ENCODE measurements at regions not wholly inside any gene's neighbourhood (a gene's known extent, or its start where the extent isn't known, plus 50 kb on each side); places are given as distances from the start of the nearest gene placed in this dataset.
A peak's percentile ranks its signal among the peaks of the same experiment; 100 is the strongest.

DNA sequence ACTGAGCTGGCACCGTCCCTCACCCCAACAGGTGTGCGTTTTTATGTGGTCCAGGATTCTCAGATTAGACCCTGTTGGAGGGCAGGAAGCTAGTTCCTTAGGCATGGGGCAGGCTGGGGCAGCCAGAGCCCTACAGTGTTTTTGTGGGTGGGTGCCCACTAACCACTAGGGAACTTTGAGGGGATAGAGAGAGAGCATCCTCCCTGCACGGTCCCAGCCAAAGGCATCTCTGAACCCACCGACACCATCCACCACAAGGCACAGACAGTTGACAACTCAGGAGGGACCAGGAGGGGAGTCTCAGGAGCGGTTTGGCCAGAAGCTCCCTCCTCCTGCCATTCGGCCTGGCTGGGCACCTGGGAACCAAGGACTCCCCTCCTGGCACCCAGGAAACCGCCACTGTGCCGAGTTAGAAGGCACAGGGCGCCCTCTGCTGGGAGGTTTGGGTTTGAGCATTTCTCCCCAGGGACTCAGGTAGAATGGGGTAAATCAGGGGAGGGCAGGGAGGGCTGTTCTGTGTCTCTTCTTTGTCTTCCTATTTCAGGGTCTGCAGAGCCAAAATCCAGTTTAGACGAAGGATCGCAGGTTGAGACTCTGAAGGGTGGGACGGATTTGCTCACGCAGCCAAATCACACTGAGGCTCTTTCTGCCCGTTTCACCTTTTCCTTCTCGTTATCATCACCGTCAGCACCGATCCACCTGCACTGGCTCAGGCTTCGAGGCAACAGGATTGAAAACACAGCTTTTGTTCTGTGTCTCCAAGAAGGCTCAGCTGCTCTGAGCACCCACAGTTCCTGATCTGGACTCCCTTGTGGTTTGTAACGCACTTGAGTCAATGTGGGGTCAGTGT is 84.8 kb upstream of the COL13A1 start:
- DNase-seq, result peak; percentile 58

GRCh38 chr10:69718951-69719350 is 82.8 kb upstream of the COL13A1 start:
- DNase-seq, result no peak

GRCh38 chr10:69721690-69722310 is 79.9 kb upstream of the COL13A1 start:
- no peak for DNase-seq

DNA sequence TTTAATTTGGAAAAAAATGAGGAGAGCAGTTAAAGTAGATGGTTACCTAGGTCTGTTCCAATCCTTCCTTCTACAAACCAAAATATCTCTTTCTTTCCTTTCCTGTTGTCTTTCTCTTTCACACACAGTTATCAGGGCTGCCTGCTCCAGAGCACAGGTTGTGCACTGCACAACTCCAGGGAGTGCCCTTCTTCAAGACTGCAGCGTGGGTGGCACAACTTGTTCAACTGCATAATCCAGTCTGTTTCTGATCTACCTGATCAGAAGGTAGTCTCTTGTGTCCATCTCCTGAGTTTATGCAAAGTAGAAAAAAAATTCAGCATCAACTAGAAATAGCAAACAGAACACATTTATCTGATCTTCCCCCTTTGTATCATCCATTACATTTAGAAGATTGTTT is 78.1 kb upstream of the COL13A1 start:
- DNase-seq, result no peak

- no peak for DNase-seq
These were observed 74.9 kb upstream of the COL13A1 start for GRCh38 chr10:69726850-69727249.

DNA sequence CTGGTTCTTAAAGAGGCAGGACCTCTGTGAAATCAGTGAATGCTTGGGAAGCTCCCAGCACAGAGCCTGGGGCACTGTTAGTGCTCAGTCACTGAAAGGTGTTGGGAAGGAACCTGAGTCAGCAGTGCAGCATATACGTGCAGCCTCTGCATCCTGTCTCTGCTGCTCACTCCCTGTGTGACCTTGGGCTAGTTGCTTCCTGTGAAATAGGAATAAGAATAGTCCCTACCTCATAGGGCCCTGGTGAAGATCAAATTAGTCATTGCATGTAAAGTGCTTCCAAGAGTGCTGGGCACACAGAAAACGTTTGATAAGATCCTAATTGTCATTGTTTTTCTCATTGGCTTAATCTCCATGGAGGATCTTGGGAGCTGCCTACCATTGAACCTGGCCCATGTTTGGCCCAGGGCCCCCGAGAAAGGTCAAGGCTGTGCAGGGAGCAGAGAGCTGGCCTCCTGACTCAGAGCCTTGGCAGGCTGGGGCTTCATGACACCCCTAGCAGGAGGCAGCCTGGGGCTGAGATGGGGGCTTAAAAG is 73.3 kb upstream of the COL13A1 start:
- DNase-seq, result no peak

DNA sequence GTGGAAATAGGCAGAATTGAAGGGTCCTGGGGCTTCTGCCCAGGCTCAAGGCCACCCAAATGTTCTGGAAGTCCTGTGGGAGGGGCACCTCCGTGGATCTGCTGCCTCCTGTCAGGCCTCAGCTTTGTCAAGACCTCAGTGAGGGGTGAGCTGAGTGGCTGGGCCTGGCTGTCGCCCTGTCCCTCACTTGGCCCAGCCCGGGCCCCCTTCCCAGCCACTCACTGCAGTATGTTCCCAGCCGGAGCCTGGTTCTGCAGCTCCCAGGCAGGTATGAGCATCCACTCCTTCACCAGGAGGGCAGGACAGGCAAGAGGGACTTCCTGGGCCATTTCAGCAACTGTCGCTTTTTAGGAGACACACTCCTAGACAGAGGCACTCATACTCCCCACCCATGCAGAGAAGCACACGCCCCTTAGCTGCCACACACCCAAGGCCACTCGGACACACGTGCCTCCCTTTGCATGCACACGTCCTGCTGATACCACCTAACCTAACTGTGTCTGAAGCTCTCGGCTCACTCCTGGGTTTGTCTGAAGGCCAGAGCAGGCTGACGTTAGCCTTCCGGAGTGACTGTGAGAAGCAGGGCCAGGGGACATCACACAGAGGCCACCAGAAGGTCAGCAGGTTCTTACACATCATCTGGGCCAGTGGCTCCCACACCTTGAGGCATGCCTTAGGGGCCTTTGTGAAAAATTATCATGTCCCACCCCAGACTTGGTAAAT is 72.2 kb upstream of the COL13A1 start:
- no peak for DNase-seq

DNA sequence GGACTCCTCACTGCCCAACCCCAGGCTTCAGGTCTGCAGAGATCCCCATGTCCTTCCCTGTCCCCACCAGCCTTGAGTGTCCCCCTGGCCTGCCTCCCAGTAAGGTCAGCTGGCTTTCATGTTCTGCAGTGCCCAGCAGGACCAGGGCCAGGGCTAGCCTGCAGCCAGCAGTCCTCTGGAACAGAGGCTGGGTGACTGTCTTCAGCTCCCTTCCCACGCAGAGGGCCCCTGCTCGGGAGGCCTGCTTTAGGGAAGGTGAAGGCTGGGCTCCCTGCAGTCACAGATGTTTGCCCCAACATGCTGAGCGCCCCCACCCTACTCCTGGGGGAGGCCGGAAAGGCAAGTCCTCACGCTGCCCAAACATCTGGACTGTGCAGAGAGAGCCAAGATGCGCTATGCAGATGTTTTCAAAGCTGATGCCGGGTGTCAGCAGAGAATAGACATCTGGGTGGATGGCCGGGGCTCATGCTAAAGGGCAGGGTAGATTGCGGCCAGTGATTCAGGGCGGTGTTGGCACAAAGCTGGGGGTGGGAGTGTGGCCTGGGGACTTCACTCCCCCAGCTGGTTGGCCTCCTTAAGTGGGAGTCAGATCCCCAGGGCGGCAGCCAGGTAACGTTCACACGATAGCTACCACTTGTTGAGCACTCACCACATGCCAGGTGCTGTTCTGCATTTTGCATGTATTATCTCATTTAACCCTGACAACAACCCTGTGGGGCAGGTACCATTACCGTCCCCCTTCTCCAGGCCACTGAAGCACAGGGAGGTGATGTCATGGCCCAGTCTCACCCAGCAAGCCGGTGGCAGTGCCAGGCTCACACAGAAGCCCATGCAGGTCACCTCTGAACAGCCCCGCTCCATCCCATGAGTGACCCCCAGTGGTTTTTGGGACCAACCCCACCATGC is 71.2 kb upstream of the COL13A1 start:
- no peak for DNase-seq

GRCh38 chr10:69731184-69731583 is 70.5 kb upstream of the COL13A1 start:
- DNase-seq, result no peak

DNA sequence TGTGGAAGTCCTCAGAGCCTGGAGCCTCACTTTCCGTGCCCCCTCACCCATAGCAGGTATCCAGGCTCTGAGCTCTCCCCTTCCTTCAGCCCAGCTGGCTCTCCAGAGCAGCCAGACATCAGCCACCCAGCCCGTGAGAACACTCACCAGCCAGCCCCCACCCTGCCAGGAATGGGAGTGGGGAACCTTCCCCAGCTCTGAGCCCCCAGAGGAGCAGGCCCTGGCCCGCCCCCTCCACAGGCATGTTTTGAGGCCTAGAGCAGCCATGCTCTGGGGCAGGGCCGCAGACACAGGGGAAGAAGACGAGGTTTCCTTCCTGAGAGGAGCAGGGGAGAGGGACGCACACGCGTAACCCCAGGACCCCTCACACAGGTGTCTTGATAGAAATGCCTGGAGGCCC is 70.0 kb upstream of the COL13A1 start:
- no peak for DNase-seq

DNA sequence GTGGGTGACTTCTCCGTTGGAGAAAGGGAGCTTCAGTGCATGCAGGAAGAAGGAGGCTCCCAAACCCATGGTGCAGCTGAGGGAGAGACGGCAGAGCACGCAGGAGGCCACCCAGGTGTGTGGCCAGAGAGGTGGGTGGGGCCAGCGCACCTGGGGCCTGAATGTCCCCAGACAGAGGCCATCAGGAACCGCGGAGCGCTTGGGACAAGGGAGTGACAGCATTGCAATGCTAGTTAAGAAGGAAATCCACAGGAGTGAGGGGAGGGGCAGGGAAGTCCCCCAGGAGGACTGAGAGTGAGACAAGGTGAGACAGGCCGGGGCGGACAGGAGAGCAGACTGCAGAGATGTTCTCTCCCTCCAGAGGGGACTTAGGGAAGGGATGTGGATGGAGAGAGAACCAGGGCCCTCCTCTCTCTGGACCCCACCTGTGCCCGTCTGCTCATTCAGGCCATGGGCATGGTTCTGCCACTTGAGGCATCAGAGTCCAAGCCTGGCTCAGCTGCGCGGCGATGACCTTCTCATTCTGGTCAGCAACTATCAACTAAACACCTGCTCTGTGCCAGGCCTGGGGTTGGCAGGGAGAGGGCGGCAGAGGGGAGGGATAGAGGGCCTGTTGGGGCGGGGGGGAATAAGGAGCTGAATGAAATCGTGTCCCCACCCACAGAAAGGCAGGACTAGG is 69.4 kb upstream of the COL13A1 start:
- no peak for DNase-seq

- no peak for DNase-seq
These were observed 68.9 kb upstream of the COL13A1 start for GRCh38 chr10:69732826-69733150.

- DNase-seq, result no peak
These were observed 67.9 kb upstream of the COL13A1 start for GRCh38 chr10:69733791-69734261.

DNA sequence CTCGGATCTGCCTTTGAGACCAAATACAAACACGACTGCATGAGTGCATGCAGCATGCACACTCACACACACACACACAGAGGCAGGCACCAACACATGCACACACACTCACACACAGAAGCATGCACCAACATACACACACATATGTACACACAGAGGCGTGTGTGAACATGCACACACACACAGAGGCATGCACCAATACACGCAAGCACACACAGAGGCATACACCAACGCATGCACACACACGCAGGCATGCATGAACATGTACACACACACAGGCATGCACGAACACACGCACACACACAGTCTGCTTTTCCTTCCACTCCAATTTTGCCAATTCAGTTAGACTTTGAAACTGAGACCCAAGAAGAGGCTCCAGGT is 67.3 kb upstream of the COL13A1 start:
- DNase-seq, result no peak

DNA sequence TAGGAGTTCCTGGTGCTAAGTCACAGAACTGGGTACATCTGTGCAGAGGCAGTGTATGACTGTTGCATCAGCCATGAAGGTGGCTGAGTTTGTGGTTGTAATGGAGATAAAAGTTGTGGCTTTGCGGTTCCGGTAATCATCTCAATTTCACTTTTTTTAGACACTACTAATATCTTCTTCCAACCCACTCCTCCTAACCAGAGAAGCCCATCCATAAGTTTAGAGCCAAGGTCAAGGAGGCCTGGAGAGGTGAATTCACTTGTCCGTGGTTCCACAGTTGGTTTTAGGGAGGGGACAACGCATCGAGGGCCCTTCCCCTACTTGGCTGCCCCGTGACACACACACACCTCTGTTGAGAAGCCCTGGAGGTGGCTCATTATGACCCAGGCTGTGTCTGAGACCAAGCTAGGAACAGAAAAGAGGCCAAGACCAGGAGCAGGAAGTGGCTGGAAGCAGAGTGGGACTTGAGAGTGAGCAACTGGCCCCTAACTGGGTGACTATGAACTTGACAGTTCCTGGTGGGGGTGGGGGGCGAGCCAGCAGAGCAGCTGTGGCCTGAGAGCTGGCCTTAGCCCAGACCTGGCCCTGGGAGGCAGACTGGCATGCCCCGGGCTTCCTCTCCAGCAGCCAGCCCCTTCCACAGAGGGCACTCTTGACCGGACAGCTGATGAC is 66.8 kb upstream of the COL13A1 start:
- no peak for DNase-seq

- DNase-seq, result no peak
These were observed 64.6 kb upstream of the COL13A1 start for GRCh38 chr10:69736886-69737641.

DNA sequence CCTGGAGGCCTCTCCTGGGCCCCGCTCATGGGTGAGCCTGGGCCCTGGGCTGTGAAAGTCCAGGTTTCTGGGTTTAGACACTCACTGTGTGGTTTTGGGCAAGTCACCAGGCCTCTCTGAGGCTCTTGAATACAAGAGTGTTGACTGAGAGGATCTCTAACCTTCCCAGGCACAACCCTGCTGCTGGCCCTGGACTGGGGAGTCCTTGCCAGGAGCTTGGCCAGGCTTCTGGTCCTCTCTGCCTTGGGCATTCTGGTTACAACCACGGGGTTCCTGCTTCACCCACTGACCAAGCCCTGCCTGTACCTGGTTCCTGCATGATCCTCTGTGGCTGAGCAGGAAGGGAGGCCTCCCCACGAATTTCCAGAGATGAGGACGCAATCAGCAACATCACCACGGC is 63.6 kb upstream of the COL13A1 start:
- DNase-seq, result no peak

GRCh38 chr10:69738858-69739435 is 62.8 kb upstream of the COL13A1 start:
- DNase-seq, result no peak

- no peak for DNase-seq
These were observed 62.1 kb upstream of the COL13A1 start for GRCh38 chr10:69739634-69740033.

GRCh38 chr10:69740126-69740525 is 61.6 kb upstream of the COL13A1 start:
- DNase-seq, result no peak

All from activated naive CD4-positive, alpha-beta T cell treated with Interleukin-2 at 50 U/mL for 16 hours (primary cell).